ENCODE measurements at regions not wholly inside any gene's neighbourhood (a gene's known extent, or its start where the extent isn't known, plus 50 kb on each side); places are given as distances from the start of the nearest gene placed in this dataset.

DNA sequence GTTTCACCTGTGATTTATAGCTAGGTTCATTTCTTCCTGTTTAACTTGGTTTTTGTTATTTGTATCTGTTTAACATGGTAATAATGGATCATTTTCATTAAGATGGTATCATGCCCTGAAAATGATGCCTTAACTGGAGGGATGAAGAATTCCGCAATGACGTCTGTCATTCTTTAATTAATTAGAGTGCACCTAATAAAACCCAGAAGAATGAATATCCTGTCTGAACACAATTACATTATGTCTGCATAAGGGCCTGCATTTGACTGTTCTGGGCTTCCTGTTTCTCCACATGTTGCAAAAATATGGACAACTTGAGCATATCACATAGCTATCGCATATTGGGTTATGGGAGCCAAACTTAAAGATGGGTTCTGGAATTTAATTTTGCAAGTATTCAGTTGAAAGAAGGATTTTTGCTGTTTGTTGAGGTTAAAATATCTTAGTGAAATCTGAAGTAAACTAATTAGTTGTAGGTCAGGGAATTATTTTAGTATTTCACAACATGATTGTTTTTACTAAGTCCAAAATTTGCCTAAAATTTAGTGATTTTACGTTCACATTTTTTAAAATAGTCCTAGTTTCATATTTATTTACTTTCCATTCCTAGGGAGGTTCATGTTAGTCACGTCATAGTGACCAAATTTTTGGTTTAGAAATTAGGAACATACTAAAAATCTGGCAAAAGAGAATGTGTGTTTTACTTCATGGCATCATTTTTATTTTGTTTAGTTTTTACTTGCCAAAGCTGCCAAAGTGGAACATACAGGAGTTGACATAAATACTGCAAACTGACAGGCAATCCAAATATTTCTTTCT, 321.0 kb upstream of the TGFBR2 start:
- H3K27me3 Mint-ChIP-seq (ENCODE audit: low read depth): no peaks in the 10 kb centered on the region
- no peak overlapping the region for H3K4me3 Mint-ChIP-seq
- no peak overlapping the region for H3K27ac Mint-ChIP-seq (ENCODE audit: unreplicated experiment)
- peaks cover 25% of the 10 kb centered on the region for H3K4me1 Mint-ChIP-seq
- no peak for DNase-seq (ENCODE audit: low read depth, low spot score)
- peaks cover 3% of the 10 kb centered on the region for H3K36me3 Mint-ChIP-seq (ENCODE audit: low read depth)
- H3K9me3 Mint-ChIP-seq: no peaks in the 10 kb centered on the region
- TF ChIP-seq, protein P1, sequence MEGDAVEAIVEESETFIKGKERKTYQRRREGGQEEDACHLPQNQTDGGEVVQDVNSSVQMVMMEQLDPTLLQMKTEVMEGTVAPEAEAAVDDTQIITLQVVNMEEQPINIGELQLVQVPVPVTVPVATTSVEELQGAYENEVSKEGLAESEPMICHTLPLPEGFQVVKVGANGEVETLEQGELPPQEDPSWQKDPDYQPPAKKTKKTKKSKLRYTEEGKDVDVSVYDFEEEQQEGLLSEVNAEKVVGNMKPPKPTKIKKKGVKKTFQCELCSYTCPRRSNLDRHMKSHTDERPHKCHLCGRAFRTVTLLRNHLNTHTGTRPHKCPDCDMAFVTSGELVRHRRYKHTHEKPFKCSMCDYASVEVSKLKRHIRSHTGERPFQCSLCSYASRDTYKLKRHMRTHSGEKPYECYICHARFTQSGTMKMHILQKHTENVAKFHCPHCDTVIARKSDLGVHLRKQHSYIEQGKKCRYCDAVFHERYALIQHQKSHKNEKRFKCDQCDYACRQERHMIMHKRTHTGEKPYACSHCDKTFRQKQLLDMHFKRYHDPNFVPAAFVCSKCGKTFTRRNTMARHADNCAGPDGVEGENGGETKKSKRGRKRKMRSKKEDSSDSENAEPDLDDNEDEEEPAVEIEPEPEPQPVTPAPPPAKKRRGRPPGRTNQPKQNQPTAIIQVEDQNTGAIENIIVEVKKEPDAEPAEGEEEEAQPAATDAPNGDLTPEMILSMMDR (conservative IDR thresholded peaks at IDR 0.05): no peak

DNA sequence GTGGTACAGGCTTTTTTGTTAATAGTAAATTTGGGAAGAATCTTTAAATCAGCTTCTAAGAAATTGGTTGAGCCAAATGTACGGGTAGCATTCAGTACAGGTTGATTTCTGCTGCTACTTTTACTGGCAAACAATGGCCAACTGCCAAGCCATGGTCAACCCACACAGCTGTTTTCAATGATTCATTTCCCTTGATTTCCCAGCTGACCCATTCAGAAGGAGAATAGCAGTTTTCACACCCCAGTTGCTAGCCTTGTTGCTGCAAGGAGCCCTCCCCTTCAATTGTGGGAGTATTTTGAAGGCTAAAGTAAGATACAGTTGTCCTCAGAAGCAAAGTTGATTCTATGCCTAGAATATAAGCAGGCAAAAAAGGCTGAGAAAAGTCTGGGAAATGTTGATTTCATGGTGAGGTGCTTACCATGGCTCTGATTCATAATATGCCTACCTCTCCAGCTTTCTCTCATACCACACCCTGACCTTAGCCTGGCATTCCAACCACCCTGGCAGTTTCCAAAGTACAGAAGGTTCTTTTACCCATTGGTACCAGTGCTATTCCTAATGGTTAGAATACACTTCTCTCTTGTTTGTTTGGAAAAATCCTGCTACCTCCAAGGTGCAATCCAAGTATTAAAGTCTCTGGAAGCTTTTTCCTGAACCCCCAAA, 320.3 kb upstream of the TGFBR2 start:
- Mint-ChIP-seq H3K9me3 (no peaks in the 10 kb centered on the region), H3K27me3 (ENCODE audit: low read depth) (no peaks in the 10 kb centered on the region), H3K36me3 (ENCODE audit: low read depth) (peaks cover 3% of the 10 kb centered on the region), H3K4me1 (peaks cover 25% of the 10 kb centered on the region), H3K27ac (ENCODE audit: unreplicated experiment) (no peak overlapping the region), H3K4me3 (no peak overlapping the region)
- TF ChIP-seq, protein P1 (conservative IDR thresholded peaks at IDR 0.05): no peak
- no peak for DNase-seq (ENCODE audit: low read depth, low spot score)

DNA sequence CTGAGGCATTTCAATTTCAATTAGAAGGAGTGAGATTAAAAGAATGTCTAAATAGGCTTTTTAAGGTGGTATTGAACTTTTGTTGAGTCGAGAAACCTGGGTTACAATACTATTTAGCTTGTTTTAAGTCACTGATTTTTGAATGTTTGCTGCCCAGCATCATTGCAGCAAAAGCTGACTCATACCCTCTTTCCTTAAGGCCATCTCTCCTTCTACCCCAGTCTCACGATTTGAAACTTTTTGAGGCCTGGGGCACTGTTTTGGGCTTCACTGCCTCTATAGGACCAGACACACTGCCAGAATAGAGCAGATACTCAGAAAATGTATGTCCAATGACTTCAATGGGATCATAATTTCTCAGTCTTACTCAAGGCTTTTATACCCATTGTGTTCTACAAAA, 319.6 kb upstream of the TGFBR2 start:
- Mint-ChIP-seq H3K9me3 (no peaks in the 10 kb centered on the region), H3K4me1 (peaks cover 25% of the 10 kb centered on the region), H3K4me3 (no peak overlapping the region), H3K36me3 (ENCODE audit: low read depth) (no peaks in the 10 kb centered on the region), H3K27me3 (ENCODE audit: low read depth) (no peaks in the 10 kb centered on the region), H3K27ac (ENCODE audit: unreplicated experiment) (no peak overlapping the region)
- TF ChIP-seq, protein P1 (conservative IDR thresholded peaks at IDR 0.05): no peak
- DNase-seq (ENCODE audit: low read depth, low spot score): no peak

- TF ChIP-seq, protein P1 (conservative IDR thresholded peaks at IDR 0.05): no peak
- H3K4me1 Mint-ChIP-seq: peaks cover 17% of the 10 kb centered on the region
- no peak for DNase-seq (ENCODE audit: low read depth, low spot score)
- H3K9me3 Mint-ChIP-seq: no peaks in the 10 kb centered on the region
- H3K27me3 Mint-ChIP-seq (ENCODE audit: low read depth): no peaks in the 10 kb centered on the region
- no peak overlapping the region for H3K4me3 Mint-ChIP-seq
- H3K27ac Mint-ChIP-seq (ENCODE audit: unreplicated experiment): no peak overlapping the region
- H3K36me3 Mint-ChIP-seq (ENCODE audit: low read depth): no peaks in the 10 kb centered on the region
Measured at GRCh38 chr3:30288830-30289229, 317.6 kb upstream of the TGFBR2 start.

DNA sequence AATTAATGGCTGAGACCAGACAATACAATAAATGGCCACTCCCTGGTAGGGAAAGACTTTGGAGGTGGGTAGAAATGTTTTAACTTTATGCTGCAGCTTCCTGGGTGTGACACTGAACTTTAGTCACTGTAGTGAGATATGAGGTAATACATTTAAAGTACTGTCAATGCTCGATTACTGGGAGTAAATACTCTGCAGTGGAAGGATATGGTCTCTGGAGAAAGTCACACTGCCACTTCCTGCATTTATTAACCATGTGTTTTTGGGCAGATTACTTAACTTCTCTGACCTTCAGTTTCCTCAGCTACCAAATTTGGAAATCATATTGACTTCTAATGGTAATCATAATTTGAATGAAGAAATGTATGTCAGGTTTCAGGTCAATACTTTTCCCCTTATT, 317.1 kb upstream of the TGFBR2 start:
- TF ChIP-seq, protein P1 (conservative IDR thresholded peaks at IDR 0.05): no peak
- no peak for DNase-seq (ENCODE audit: low read depth, low spot score)
- H3K27ac Mint-ChIP-seq (ENCODE audit: unreplicated experiment): no peak overlapping the region
- H3K27me3 Mint-ChIP-seq (ENCODE audit: low read depth): no peaks in the 10 kb centered on the region
- H3K4me3 Mint-ChIP-seq: no peak overlapping the region
- peaks cover 17% of the 10 kb centered on the region for H3K4me1 Mint-ChIP-seq
- H3K36me3 Mint-ChIP-seq (ENCODE audit: low read depth): no peaks in the 10 kb centered on the region
- H3K9me3 Mint-ChIP-seq: no peaks in the 10 kb centered on the region
